ENCODE measurements at regions not wholly inside any gene's neighbourhood (a gene's known extent, or its start where the extent isn't known, plus 50 kb on each side); places are given as distances from the start of the nearest gene placed in this dataset.

- no peaks in the 10 kb centered on the region for H3K9me3 ChIP-seq
- no peaks in the 10 kb centered on the region for H3K79me2 ChIP-seq (ENCODE audit: insufficient read depth)
- no peaks in the 10 kb centered on the region for H3F3A ChIP-seq (replicated peaks; ENCODE audit: insufficient read depth)
- WGBS (ENCODE audit: low lambda C conversion rate) = 75% methylated on average over 15 of the region's 39 CpGs
- DNase-seq = peak; percentile 60
- no peak overlapping the region for H3K9ac ChIP-seq
- H3K4me2 ChIP-seq = no peak overlapping the region
- TF ChIP-seq CTCF (IDR thresholded peaks at IDR 0.05) (no peak), RXRA (IDR thresholded peaks at IDR 0.05; ENCODE audit: borderline replicate concordance, low read depth) (no peak), REST (IDR thresholded peaks at IDR 0.05; ENCODE audit: low read depth, low read length) (no peak), TCF12 (IDR thresholded peaks at IDR 0.05) (no peak), SIN3A (IDR thresholded peaks at IDR 0.05; ENCODE audit: borderline replicate concordance, low read depth, low read length) (no peak), CHD2 (IDR thresholded peaks at IDR 0.05; ENCODE audit: low read length, partially characterized antibody) (no peak), USF1 (IDR thresholded peaks at IDR 0.05; ENCODE audit: borderline replicate concordance, low read depth) (no peak), IRF3 (IDR thresholded peaks at IDR 0.05; ENCODE audit: low read depth, low read length) (no peak), NFIC (IDR thresholded peaks at IDR 0.05; ENCODE audit: borderline replicate concordance) (no peak), EZH2phosphoT487 (IDR thresholded peaks at IDR 0.05; ENCODE audit: borderline replicate concordance, low read depth) (no peak), GABPA (IDR thresholded peaks at IDR 0.05; ENCODE audit: low read depth) (no peak), MAX (IDR thresholded peaks at IDR 0.05; ENCODE audit: low read depth) (no peak), RCOR1 (IDR thresholded peaks at IDR 0.05; ENCODE audit: low read length) (no peak), YY1 (IDR thresholded peaks at IDR 0.05; ENCODE audit: low read depth) (no peak)
- H3K36me3 ChIP-seq (replicated peaks in 1 of 2; ENCODE audit: control insufficient read depth in 1 of 2, insufficient read depth in 2 of 2, low read length in 1 of 2) = no peaks in the 10 kb centered on the region
- no peaks in the 10 kb centered on the region for H3K9me2 ChIP-seq
- H3K4me1 ChIP-seq (ENCODE audit: control insufficient read depth in 1 of 2, insufficient read depth in 2 of 2, low read depth in 1 of 2, low read length in 1 of 2) = no peaks in the 10 kb centered on the region
- POLR2A ChIA-PET = no interaction called here
- H3K27ac ChIP-seq (ENCODE audit: low read depth in 2 of 2, low read length in 1 of 2) = no peak overlapping the region
- no peaks in the 10 kb centered on the region for H3K27me3 ChIP-seq (ENCODE audit: insufficient read depth)
- H4K20me1 ChIP-seq (ENCODE audit: insufficient read depth) = no peaks in the 10 kb centered on the region
- no peak overlapping the region for H2AFZ ChIP-seq (ENCODE audit: low read depth)
- no peak overlapping the region for H3K4me3 ChIP-seq (ENCODE audit: low read depth in 2 of 2, low read length in 1 of 2)
- CTCF ChIA-PET = no interaction called here
Observed at GRCh38 chr12:9404469-9405260, 196.5 kb upstream of the PZP start.
